ENCODE measurements at regions not wholly inside any gene's neighbourhood (a gene's known extent, or its start where the extent isn't known, plus 50 kb on each side); places are given as distances from the start of the nearest gene placed in this dataset.

DNA sequence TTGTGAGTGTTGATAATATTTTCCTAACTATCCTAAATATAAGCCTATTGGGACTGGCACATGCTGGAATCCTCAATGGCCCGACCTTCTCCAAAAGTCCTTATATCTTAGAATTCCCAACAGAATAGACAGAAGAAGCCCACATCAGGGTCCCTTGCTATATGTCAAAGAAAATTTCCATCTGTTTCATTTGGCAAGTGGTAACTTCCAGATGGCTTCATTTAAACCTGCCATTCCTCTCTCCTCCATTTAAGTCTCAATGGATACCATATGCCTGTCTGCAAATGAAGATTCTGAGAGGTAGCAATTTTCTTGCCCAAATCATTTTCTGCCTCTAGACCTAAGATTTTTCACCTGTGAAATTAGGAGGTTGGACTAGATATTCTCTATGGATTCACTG lies 73.1 kb upstream of the KCNA4 start:
- ATAC-seq, result no peak
- TF ChIP-seq GLIS3 (CRISPR knock-in tag; IDR thresholded peaks at IDR 0.05) (no peak), ISL1 (CRISPR knock-in tag; IDR thresholded peaks at IDR 0.05) (no peak), OSR1 (CRISPR knock-in tag; IDR thresholded peaks at IDR 0.05) (no peak), TCF4 (CRISPR knock-in tag; IDR thresholded peaks at IDR 0.05; ENCODE audit: borderline replicate concordance) (no peak), TSHZ2 (CRISPR knock-in tag; IDR thresholded peaks at IDR 0.05) (no peak), ZFP30 (CRISPR knock-in tag; IDR thresholded peaks at IDR 0.05) (no peak), BACH2 (CRISPR knock-in tag; IDR thresholded peaks at IDR 0.05; ENCODE audit: borderline replicate concordance) (no peak)
- TF ChIP-seq, protein P1, sequence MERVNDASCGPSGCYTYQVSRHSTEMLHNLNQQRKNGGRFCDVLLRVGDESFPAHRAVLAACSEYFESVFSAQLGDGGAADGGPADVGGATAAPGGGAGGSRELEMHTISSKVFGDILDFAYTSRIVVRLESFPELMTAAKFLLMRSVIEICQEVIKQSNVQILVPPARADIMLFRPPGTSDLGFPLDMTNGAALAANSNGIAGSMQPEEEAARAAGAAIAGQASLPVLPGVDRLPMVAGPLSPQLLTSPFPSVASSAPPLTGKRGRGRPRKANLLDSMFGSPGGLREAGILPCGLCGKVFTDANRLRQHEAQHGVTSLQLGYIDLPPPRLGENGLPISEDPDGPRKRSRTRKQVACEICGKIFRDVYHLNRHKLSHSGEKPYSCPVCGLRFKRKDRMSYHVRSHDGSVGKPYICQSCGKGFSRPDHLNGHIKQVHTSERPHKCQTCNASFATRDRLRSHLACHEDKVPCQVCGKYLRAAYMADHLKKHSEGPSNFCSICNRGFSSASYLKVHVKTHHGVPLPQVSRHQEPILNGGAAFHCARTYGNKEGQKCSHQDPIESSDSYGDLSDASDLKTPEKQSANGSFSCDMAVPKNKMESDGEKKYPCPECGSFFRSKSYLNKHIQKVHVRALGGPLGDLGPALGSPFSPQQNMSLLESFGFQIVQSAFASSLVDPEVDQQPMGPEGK (CRISPR knock-in tag; IDR thresholded peaks at IDR 0.05; ENCODE audit: borderline replicate concordance), result no peak

DNA sequence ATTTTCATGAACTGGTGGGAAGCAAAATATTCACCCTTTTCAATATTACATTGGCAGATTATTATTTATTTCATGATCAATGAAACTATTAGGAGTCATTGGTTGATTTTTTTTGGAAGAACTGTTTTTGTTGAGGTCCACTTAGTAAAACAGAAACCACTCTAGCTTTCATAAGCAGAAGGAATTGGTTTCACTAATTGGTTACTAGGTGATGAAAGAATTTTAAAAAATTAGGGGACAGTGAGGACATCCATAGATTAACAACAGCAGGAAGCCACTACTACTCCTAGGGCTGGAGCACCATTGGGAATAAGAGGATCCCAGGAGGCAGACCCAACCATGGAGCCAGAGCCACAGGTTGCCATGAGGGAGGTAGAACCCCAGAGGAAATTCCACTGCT lies 74.4 kb upstream of the KCNA4 start:
- TF ChIP-seq GLIS3 (CRISPR knock-in tag; IDR thresholded peaks at IDR 0.05) (no peak), BACH2 (CRISPR knock-in tag; IDR thresholded peaks at IDR 0.05; ENCODE audit: borderline replicate concordance) (no peak), ZFP3 (CRISPR knock-in tag; IDR thresholded peaks at IDR 0.05) (no peak), ARNTL (CRISPR knock-in tag; IDR thresholded peaks at IDR 0.05; ENCODE audit: borderline replicate concordance, low read depth) (no peak), ZNF565 (CRISPR knock-in tag; conservative IDR thresholded peaks at IDR 0.05; ENCODE audit: low read depth) (no peak), RARB (CRISPR knock-in tag; IDR thresholded peaks at IDR 0.05) (no peak)
- TF ChIP-seq, protein P2, sequence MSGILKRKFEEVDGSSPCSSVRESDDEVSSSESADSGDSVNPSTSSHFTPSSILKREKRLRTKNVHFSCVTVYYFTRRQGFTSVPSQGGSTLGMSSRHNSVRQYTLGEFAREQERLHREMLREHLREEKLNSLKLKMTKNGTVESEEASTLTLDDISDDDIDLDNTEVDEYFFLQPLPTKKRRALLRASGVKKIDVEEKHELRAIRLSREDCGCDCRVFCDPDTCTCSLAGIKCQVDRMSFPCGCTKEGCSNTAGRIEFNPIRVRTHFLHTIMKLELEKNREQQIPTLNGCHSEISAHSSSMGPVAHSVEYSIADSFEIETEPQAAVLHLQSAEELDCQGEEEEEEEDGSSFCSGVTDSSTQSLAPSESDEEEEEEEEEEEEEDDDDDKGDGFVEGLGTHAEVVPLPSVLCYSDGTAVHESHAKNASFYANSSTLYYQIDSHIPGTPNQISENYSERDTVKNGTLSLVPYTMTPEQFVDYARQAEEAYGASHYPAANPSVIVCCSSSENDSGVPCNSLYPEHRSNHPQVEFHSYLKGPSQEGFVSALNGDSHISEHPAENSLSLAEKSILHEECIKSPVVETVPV (CRISPR knock-in tag; IDR thresholded peaks at IDR 0.05), result no peak
- TF ChIP-seq, protein P1 (CRISPR knock-in tag; IDR thresholded peaks at IDR 0.05; ENCODE audit: borderline replicate concordance), result no peak
- no peak for ATAC-seq

DNA sequence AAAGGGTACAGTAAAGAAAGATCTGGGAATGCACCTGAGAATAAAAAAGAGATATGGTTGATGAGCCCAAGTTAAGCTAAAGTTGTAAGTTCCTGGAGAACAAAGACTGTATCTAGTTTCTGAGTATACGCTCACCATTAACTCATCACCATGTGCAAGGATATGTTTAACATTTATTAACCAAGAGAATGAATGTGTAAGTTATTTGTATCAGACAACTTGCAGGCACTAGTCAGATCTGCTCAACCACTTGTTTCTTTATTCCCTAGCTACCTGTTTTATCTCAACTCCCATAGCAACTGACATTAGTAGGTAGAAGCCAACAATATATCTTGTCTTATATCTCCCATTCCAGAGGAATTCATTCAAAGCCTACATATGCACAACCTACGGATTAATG lies 74.9 kb upstream of the KCNA4 start:
- TF ChIP-seq, protein P1 (CRISPR knock-in tag; IDR thresholded peaks at IDR 0.05; ENCODE audit: borderline replicate concordance), result no peak
- TF ChIP-seq ESRRG (CRISPR knock-in tag; IDR thresholded peaks at IDR 0.05) (no peak), CSDC2 (CRISPR knock-in tag; IDR thresholded peaks at IDR 0.05) (no peak), ZFP3 (CRISPR knock-in tag; IDR thresholded peaks at IDR 0.05) (no peak), TCF4 (CRISPR knock-in tag; IDR thresholded peaks at IDR 0.05; ENCODE audit: borderline replicate concordance) (no peak), ZNF70 (CRISPR knock-in tag; IDR thresholded peaks at IDR 0.05) (no peak), ZFP30 (CRISPR knock-in tag; IDR thresholded peaks at IDR 0.05) (no peak), ZNF565 (CRISPR knock-in tag; conservative IDR thresholded peaks at IDR 0.05; ENCODE audit: low read depth) (no peak), ISL1 (CRISPR knock-in tag; IDR thresholded peaks at IDR 0.05) (no peak), TOX (CRISPR knock-in tag; IDR thresholded peaks at IDR 0.05; ENCODE audit: borderline replicate concordance) (no peak), BACH2 (CRISPR knock-in tag; IDR thresholded peaks at IDR 0.05; ENCODE audit: borderline replicate concordance) (no peak), RARB (CRISPR knock-in tag; IDR thresholded peaks at IDR 0.05) (no peak), PPARA (CRISPR knock-in tag; IDR thresholded peaks at IDR 0.05; ENCODE audit: borderline replicate concordance) (no peak)
- TF ChIP-seq, protein P3, sequence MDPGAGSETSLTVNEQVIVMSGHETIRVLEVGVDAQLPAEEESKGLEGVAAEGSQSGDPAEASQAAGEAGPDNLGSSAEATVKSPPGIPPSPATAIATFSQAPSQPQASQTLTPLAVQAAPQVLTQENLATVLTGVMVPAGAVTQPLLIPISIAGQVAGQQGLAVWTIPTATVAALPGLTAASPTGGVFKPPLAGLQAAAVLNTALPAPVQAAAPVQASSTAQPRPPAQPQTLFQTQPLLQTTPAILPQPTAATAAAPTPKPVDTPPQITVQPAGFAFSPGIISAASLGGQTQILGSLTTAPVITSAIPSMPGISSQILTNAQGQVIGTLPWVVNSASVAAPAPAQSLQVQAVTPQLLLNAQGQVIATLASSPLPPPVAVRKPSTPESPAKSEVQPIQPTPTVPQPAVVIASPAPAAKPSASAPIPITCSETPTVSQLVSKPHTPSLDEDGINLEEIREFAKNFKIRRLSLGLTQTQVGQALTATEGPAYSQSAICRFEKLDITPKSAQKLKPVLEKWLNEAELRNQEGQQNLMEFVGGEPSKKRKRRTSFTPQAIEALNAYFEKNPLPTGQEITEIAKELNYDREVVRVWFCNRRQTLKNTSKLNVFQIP (CRISPR knock-in tag; IDR thresholded peaks at IDR 0.05; ENCODE audit: borderline replicate concordance, low read depth), result no peak
- no peak for ATAC-seq

Measured in SK-N-SH treated with all-trans-retinoic acid at 6 μM for 48 hours (cell line).